ENCODE measurements at regions not wholly inside any gene's neighbourhood (a gene's known extent, or its start where the extent isn't known, plus 50 kb on each side); places are given as distances from the start of the nearest gene placed in this dataset.

GRCh38 chr6:114534813-114535212 is 192.0 kb upstream of the HS3ST5 start:
- no peak for TF ChIP-seq CTCF (IDR thresholded peaks at IDR 0.05; ENCODE audit: low read length)
- no peak for TF ChIP-seq EZH2phosphoT487 (IDR thresholded peaks at IDR 0.05; ENCODE audit: low read length)
